GM23338 (cell line): ENCODE measurements at regions not wholly inside any gene's neighbourhood (a gene's known extent, or its start where the extent isn't known, plus 50 kb on each side); places are given as distances from the start of the nearest gene placed in this dataset.

Experiments used
- CREB1 ChIP-seq: fragments of 250-450 bp; sonication (Bioruptor Pico); IDR thresholded peaks from 2 replicates; pipeline ENCODE4 v1.5.0; 2020; ENCODE audit warnings: low read depth, mild to moderate bottlenecking, moderate library complexity
- POLR2AphosphoS5 ChIP-seq: IDR thresholded peaks from 2 replicates; pipeline ENCODE4 v1.6.1; 2016; ENCODE audit warnings: antibody characterized with exemption, low read depth

- TF ChIP-seq POLR2AphosphoS5 (no peak), CREB1 (CRISPR knock-in tag) (no peak)
These were observed 220.6 kb upstream of the NMUR2 start for GRCh38 chr5:152625696-152626095.
